ENCODE measurements at regions not wholly inside any gene's neighbourhood (a gene's known extent, or its start where the extent isn't known, plus 50 kb on each side); places are given as distances from the start of the nearest gene placed in this dataset.

GRCh38 chr13:97702614-97703013 lies 250.9 kb upstream of the IPO5 start:
- ATAC-seq: no peak
- intact Hi-C loops (cut with DNase I, micrococcal nuclease): no loop called here
- DNase-seq: no peak

GRCh38 chr13:97710797-97711196 lies 242.7 kb upstream of the IPO5 start:
- ATAC-seq: no peak
- DNase-seq: no peak
- intact Hi-C loops (cut with DNase I, micrococcal nuclease): no loop called here

- ATAC-seq (no peak), DNase-seq (no peak)
- intact Hi-C loops (cut with DNase I, micrococcal nuclease): no loop called here
These were observed 240.7 kb upstream of the IPO5 start for GRCh38 chr13:97712770-97713169.

GRCh38 chr13:97715763-97716162 lies 237.7 kb upstream of the IPO5 start:
- intact Hi-C loops (cut with DNase I, micrococcal nuclease): no loop called here
- DNase-seq: no peak
- ATAC-seq: no peak

GRCh38 chr13:97716746-97717145 lies 236.7 kb upstream of the IPO5 start:
- intact Hi-C loops (cut with DNase I, micrococcal nuclease): no loop called here
- no peak for DNase-seq
- ATAC-seq: no peak

GRCh38 chr13:97719736-97720135 lies 233.7 kb upstream of the IPO5 start:
- ATAC-seq (no peak), DNase-seq (no peak)

GRCh38 chr13:97720896-97721295 lies 232.6 kb upstream of the IPO5 start:
- no peak for DNase-seq
- intact Hi-C loops (cut with DNase I, micrococcal nuclease): no loop called here
- ATAC-seq: no peak

More at GRCh38 chr13:97719736-97720135, 233.7 kb upstream of the IPO5 start:
- intact Hi-C loops (cut with DNase I, micrococcal nuclease): no loop called here

- no peak for ATAC-seq
- intact Hi-C loops (cut with DNase I, micrococcal nuclease): no loop called here
These were observed 229.8 kb upstream of the IPO5 start for GRCh38 chr13:97723655-97724054.

GRCh38 chr13:97724450-97724849 lies 229.0 kb upstream of the IPO5 start:
- ATAC-seq: no peak
- intact Hi-C loops (cut with DNase I, micrococcal nuclease): no loop called here
- DNase-seq: no peak

More at GRCh38 chr13:97723655-97724054, 229.8 kb upstream of the IPO5 start:
- DNase-seq: no peak

GRCh38 chr13:97726664-97727280 lies 226.7 kb upstream of the IPO5 start:
- ATAC-seq (no peak), DNase-seq (no peak)
- intact Hi-C loops (cut with DNase I, micrococcal nuclease): no loop called here

GRCh38 chr13:97727991-97728390 lies 225.5 kb upstream of the IPO5 start:
- no peak for ATAC-seq
- intact Hi-C loops (cut with DNase I, micrococcal nuclease): no loop called here

GRCh38 chr13:97736436-97736835 lies 217.0 kb upstream of the IPO5 start:
- no peak for DNase-seq
- intact Hi-C loops (cut with DNase I, micrococcal nuclease): no loop called here

More at GRCh38 chr13:97727991-97728390, 225.5 kb upstream of the IPO5 start:
- no peak for DNase-seq

DNA sequence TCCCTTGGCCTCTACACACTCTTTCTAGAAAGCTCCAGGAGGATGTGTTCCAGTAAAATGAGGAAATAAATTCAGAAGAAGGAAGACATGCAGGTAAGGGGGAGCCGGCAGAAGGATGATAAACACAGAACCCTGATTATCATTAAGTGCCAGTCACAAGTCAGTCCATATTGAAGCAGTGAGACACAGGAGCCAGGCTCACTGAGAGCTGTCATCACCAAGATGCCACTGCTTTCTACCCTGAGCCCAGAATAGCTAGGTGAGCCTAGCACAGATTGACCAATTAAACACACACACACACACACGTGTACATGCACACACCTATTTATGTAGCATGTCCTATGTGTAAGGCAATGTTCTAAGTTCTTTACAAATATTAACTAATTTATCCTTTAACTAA lies 211.4 kb upstream of the IPO5 start:
- DNase-seq (no peak), ATAC-seq (no peak)
- intact Hi-C loops (cut with DNase I, micrococcal nuclease): no loop called here

More at GRCh38 chr13:97736436-97736835, 217.0 kb upstream of the IPO5 start:
- no peak for ATAC-seq

DNA sequence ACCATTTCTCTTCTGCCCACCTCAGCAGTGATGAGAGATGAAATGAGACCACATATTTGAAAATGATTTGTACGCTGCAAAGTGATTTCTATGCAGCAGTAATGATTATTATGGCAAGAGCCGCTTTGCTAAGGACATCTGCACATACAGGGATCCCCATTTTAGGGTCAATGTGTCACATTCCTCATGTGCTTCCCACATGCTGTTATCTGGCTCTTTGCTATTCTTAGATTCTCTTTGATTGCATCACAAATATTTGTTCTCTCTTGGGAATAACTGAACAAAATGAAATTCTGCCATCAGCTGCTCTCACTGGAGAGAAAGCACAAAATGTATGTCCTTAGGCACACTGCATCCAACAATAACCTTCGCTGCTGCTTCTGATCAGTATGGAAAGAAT lies 209.5 kb upstream of the IPO5 start:
- ATAC-seq (no peak), DNase-seq (no peak)
- intact Hi-C loops (cut with DNase I, micrococcal nuclease): no loop called here

GRCh38 chr13:97746649-97747048 lies 206.8 kb upstream of the IPO5 start:
- DNase-seq (no peak), ATAC-seq (no peak)
- intact Hi-C loops (cut with DNase I, micrococcal nuclease): no loop called here

GRCh38 chr13:97749174-97749573 lies 204.3 kb upstream of the IPO5 start:
- ATAC-seq (no peak), DNase-seq (no peak)
- intact Hi-C loops (cut with DNase I, micrococcal nuclease): no loop called here

- DNase-seq (no peak), ATAC-seq (no peak)
- intact Hi-C loops (cut with DNase I, micrococcal nuclease): no loop called here
These were observed 202.0 kb upstream of the IPO5 start for GRCh38 chr13:97751477-97751876.

DNA sequence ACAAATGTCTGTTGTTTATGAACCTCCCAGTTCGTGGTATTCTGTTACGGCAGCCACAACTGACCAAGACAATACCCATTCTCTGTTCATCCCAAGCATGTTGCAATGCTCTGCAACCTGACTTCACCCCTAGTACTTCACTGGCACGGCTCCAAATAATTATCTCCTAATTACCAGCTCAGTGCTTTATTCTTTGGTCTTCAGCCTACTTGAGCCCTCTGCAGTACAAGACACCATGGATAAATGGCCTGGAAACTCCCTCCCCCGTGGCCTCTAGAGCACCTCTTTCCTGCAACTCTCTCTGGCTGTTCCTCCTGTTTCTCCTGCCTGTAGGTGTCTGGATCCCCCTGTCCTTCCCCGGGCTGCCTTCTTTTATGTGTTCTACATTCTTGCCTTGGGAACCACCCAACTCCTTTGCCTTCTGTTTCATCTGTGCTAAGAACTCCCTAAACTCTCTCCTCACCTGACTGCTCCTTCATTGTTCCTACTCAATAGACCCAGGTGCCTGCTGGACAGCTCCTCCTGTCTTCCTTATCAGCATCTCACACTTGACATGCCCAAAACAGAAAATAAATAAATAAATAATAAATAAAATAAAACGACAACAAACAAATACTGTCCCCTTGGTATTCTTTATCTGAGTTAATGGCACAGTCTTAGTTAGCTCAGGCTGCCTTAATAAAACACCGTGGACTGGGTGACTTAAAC lies 200.4 kb upstream of the IPO5 start:
- ATAC-seq (no peak), DNase-seq (no peak)
- intact Hi-C loops (cut with DNase I, micrococcal nuclease): no loop called here

DNA sequence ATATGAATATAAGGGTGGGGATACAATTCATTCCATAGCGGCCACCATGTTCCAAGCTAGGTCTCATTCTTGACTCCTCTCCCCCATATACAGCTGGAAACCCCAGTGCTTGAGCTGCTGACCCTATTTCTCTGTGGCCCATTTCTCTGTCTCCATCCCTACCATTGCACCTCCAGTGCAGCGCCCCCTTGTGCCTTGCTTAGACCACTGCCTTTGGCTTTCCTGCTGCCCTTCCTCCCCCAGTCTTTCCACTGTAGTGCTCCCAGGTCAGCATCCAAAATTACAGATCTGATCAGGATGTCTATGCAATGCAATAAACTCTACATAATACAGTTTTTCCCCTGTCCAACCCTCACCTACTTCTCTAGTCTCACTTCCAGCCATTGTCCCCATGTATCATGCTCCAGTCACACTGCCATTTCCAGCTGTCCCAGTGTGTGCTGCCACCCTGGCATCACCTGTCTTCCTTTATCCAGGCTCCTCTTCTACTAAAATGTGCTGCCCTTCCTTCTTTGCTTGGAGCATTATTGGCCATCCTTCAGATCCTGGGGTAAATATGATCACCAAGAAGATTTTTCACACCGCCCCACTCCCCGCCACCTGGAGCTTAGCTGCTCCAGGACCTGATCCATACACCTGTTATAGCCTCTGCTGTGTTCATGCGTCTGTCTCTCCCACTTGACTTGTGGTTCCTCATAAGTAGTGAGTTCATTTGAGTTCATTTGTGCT lies 199.4 kb upstream of the IPO5 start:
- intact Hi-C loops (cut with DNase I, micrococcal nuclease): no loop called here
- no peak for ATAC-seq

GRCh38 chr13:97757807-97758206 lies 195.7 kb upstream of the IPO5 start:
- ATAC-seq: no peak
- intact Hi-C loops (cut with DNase I, micrococcal nuclease): no loop called here
- no peak for DNase-seq

More for the DNA sequence above, 199.4 kb upstream of the IPO5 start:
- DNase-seq: no peak
